Activated naive CD4-positive, alpha-beta T cell treated with anti-CD3 and anti-CD28 coated beads for 36 hours (primary cell): ENCODE measurements at regions not wholly inside any gene's neighbourhood (a gene's known extent, or its start where the extent isn't known, plus 50 kb on each side); places are given as distances from the start of the nearest gene placed in this dataset.
"Not testable (repeated sequence)": the region's sequence is repeated elsewhere in the genome, so short reads cannot be mapped to it uniquely, and the experiment has no call there.

Experiments used
- CTCF ChIA-PET: fragments of 350-600 bp; sonication (Branson Sonifier 250); formaldehyde crosslinking; loops from one replicate; lab custom pipeline; 2021; ENCODE audit warnings: antibody characterized with exemption; lab: Charles Lee
- DNase-seq: peaks from one replicate; pipeline ENCODE4 v3.0.0-alpha.2; 2020
- H3K27ac Mint-ChIP-seq: one replicate; pipeline ENCODE4 v1.8.0; 2021; ENCODE audit warnings: mild to moderate bottlenecking, mixed read lengths
- H3K27me3 Mint-ChIP-seq: one replicate; pipeline ENCODE4 v1.8.0; 2021; ENCODE audit warnings: low read depth, mixed read lengths
- H3K36me3 Mint-ChIP-seq: one replicate; pipeline ENCODE4 v1.8.0; 2021; ENCODE audit warnings: low read depth, mixed read lengths
- H3K4me1 Mint-ChIP-seq: one replicate; pipeline ENCODE4 v1.8.0; 2021; ENCODE audit warnings: low read depth, mixed read lengths
- H3K4me3 Mint-ChIP-seq: one replicate; pipeline ENCODE4 v1.8.0; 2021; ENCODE audit warnings: mild to moderate bottlenecking, moderate library complexity, mixed read lengths
- H3K9me3 Mint-ChIP-seq: one replicate; pipeline ENCODE4 v1.8.0; 2021; ENCODE audit warnings: mixed read lengths
- intact Hi-C: fragments of 100-400 bp; cut with micrococcal nuclease; formaldehyde crosslinking; loops from one replicate; pipeline ENCODE4 v1.15.1; 2023

DNA sequence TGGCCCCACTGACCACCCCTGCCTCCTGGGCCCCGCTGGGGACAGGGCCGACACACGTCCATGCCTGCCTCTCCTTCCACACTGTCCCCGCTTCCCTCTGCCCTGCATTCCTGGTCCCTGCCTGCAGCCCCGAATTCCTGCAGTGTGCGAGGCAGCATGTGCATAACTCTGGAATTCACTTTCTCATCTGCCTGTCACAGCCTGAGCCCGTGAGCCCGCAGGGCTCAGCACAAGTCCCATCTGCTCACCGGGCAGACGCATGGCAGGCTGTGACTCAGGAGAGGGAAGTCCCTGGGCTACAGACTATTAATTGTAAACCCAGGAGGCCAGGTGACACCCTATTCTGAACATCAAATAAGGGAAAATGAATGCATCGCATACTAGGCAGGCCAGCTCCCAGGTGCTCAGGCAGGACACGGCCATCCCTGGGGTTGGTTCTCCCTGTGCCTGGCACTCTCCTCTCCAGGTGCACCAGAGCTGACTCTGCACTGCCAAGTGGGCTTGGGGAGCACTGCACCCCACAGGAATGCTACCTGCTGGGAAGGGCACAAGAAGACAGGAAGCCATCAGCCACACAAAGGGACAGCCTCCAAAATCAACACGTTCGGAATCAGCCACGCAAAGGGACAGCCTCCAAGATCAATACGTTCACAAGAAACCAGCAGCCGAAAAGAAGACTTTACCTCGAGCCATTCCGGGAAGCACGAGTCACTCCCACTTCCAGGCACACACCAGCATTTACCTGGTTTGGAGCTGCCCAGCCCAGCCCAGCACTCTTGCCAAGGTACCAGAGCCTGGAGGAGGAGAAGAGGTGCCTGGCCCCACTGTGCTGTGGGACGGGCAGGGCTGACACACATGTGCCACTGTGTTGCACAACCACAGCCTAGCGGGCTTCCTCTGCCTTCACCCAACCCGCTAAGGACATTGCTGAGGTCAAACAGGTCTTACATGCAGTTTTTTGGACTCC lies 65.9 kb downstream of the DLL1 start:
- CTCF ChIA-PET = no interaction called here
- no peak for DNase-seq
- Mint-ChIP-seq H3K4me3 (no peak overlapping the region), H3K36me3 (no peaks in the 10 kb centered on the region), H3K27ac (no peak overlapping the region), H3K27me3 (no peaks in the 10 kb centered on the region), H3K9me3 (no peaks in the 10 kb centered on the region), H3K4me1 (peaks cover 14% of the 10 kb centered on the region)
- intact Hi-C loops = no loop called here

- H3K27me3 Mint-ChIP-seq = no peaks in the 10 kb centered on the region
- H3K36me3 Mint-ChIP-seq = no peaks in the 10 kb centered on the region
- peaks cover 14% of the 10 kb centered on the region for H3K4me1 Mint-ChIP-seq
- no peak overlapping the region for H3K27ac Mint-ChIP-seq
- H3K9me3 Mint-ChIP-seq = no peaks in the 10 kb centered on the region
- CTCF ChIA-PET = no interaction called here
- no peak overlapping the region for H3K4me3 Mint-ChIP-seq
- intact Hi-C loops = no loop called here
- no peak for DNase-seq
Measured at GRCh38 chr6:170223718-170224693, 66.9 kb downstream of the DLL1 start.

DNA sequence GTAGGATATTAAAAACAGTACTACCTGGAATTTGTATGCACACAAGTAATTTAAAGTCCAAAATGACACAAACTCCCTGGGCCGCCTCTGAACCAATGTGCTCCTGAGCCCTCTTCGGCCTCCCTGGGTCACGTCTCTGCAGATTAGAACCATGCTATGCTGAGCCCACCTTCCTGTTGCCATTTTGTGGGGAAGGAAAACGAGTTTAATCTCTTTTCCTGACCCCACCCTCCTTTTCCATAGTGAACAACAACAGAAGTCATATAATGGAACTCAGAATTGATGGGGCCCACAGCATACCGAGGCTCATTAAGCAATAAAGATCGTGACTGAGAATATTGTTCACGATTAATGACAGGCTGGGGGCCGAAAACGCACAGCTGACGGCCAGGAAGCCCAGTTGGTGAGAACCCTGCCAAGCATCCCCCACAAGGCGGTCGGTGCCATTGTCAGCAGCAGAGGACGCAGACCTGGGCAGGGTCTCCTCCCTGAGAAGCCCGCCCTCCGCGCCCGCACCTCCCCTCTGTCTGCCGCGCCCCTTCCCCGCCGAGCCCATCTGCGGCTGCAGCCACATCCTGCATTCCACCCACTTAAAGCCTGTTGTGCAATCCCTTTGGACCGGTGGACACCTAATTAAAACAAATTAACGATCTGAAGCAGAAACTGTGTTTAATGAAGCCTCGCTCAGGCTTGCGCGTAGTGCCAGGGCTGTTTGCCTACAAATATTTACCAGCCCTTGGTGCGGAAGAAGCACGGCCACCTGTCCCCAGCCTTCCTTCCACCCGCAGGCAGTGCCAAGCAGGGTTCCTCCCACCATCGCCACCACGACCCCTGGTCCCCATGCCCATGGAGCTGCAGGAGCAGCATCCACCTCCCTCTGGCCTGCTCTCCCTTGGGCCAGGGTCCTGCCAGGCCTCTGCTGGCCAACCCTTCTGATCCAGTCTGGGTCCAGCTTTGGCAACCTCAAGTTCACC lies 68.1 kb downstream of the DLL1 start:
- Mint-ChIP-seq H3K27me3 (no peaks in the 10 kb centered on the region), H3K4me3 (no peak overlapping the region), H3K36me3 (no peaks in the 10 kb centered on the region), H3K4me1 (peaks cover 14% of the 10 kb centered on the region), H3K9me3 (no peaks in the 10 kb centered on the region), H3K27ac (no peak overlapping the region)
- CTCF ChIA-PET = no interaction called here
- intact Hi-C loops = no loop called here
- DNase-seq = no peak

DNA sequence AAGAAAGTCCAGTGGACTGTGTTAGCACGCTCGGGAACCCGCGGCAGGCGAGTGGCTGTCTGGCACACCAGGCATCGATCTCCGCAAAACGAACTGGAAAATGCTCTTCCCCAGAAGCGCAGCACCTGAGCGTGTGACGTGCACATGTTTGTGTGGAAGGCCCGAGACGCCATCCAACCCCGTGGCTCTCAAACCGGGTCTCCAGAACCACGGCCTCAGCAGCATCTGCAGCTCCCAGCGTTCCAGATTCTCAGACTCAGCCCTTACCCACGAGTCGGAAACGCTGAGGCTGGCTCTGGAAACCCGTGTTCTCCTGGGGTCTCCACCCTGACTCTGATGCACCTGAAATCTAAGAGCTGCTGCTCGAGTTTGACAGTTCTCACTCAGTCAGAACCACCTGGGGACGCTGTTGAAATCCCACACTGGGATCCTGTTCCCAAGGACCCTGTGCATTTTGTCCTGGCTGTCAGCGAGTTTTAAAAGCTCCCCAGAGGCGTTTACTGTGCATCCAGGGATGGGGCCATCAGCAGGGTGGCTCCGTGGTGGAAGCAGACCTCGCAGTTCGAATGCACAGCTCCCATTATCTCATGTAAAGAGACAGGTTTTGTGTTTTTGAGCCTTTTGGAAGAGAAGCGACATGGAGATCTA lies 69.0 kb downstream of the DLL1 start:
- Mint-ChIP-seq H3K4me1 (peaks cover 14% of the 10 kb centered on the region), H3K4me3 (no peak overlapping the region), H3K9me3 (no peaks in the 10 kb centered on the region), H3K27me3 (no peaks in the 10 kb centered on the region), H3K36me3 (no peaks in the 10 kb centered on the region), H3K27ac (no peak overlapping the region)
- no peak for DNase-seq
- intact Hi-C loops = no loop called here
- CTCF ChIA-PET = no interaction called here

DNA sequence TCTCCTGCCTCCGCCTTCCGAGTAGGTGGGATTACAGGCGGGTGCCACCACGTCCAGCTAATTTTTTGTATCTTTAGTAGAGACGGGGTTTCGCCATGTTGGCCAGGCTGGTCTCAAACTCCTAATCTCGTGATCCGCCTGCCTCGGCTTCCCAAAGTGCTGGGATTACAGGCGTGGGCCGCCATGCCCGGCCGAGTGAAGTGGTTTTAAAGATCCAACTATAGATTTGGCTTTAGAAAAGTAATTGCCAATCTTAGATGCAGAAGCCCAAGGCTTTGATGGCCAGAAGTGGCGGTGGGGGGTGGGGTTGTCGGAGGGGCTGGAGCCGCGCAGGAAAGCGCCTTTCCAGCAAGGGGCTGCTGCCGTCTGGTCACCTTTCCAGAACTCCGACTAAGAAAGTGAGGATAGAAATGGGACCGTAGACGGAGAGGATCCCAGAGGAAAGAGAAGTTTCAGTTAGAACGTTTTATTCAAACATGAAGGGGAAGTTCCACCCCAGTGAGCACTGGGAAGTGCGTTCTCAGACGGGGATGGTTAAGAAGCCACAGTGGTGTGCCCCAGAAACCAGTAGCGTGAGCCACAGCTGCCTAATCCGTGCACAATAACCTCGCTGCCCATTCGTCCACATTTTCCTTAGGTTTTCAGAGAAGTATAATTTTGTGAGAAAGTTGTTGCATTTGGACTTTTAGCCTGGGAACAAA lies 69.7 kb downstream of the DLL1 start:
- intact Hi-C loops = no loop called here
- CTCF ChIA-PET = no interaction called here
- Mint-ChIP-seq H3K36me3 (no peaks in the 10 kb centered on the region), H3K9me3 (no peaks in the 10 kb centered on the region), H3K4me3 (no peak overlapping the region), H3K4me1 (peaks cover 14% of the 10 kb centered on the region), H3K27me3 (no peaks in the 10 kb centered on the region), H3K27ac (no peak overlapping the region)
- DNase-seq = no peak

DNA sequence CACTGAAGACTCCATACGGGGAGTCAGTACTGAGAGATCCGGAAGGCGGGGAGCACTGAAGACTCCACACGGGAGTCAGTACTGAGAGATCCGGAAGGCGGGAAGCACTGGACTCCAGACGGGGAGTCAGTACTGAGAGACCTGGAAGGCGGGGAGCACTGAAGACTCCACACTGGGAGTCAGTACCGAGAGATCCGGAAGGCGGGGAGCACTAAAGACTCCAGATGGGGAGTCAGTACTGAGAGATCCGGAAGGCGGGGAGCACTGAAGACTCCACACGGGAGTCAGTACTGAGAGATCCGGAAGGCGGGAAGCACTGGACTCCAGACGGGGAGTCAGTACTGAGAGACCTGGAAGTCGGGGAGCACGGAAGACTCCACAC lies 77.2 kb downstream of the DLL1 start:
- H3K4me3 Mint-ChIP-seq, intact Hi-C loops, H3K27ac Mint-ChIP-seq, CTCF ChIA-PET, H3K36me3 Mint-ChIP-seq, H3K4me1 Mint-ChIP-seq, H3K9me3 Mint-ChIP-seq, H3K27me3 Mint-ChIP-seq, DNase-seq: not testable (repeated sequence)

GRCh38 chr6:170212956-170213636 lies 77.8 kb downstream of the DLL1 start:
- H3K36me3 Mint-ChIP-seq = no peaks in the 10 kb centered on the region
- no peaks in the 10 kb centered on the region for H3K27me3 Mint-ChIP-seq
- H3K4me1 Mint-ChIP-seq = no peaks in the 10 kb centered on the region
- DNase-seq = no peak
- intact Hi-C loops = no loop called here
- no peak overlapping the region for H3K4me3 Mint-ChIP-seq
- H3K27ac Mint-ChIP-seq = no peak overlapping the region
- no peaks in the 10 kb centered on the region for H3K9me3 Mint-ChIP-seq
- CTCF ChIA-PET = no interaction called here

GRCh38 chr6:170212051-170212756 lies 78.7 kb downstream of the DLL1 start:
- intact Hi-C loops = no loop called here
- DNase-seq = no peak
- CTCF ChIA-PET = no interaction called here
- no peaks in the 10 kb centered on the region for H3K36me3 Mint-ChIP-seq
- no peaks in the 10 kb centered on the region for H3K4me1 Mint-ChIP-seq
- H3K27ac Mint-ChIP-seq = no peak overlapping the region
- H3K4me3 Mint-ChIP-seq = no peak overlapping the region
- no peaks in the 10 kb centered on the region for H3K27me3 Mint-ChIP-seq
- H3K9me3 Mint-ChIP-seq = no peaks in the 10 kb centered on the region

DNA sequence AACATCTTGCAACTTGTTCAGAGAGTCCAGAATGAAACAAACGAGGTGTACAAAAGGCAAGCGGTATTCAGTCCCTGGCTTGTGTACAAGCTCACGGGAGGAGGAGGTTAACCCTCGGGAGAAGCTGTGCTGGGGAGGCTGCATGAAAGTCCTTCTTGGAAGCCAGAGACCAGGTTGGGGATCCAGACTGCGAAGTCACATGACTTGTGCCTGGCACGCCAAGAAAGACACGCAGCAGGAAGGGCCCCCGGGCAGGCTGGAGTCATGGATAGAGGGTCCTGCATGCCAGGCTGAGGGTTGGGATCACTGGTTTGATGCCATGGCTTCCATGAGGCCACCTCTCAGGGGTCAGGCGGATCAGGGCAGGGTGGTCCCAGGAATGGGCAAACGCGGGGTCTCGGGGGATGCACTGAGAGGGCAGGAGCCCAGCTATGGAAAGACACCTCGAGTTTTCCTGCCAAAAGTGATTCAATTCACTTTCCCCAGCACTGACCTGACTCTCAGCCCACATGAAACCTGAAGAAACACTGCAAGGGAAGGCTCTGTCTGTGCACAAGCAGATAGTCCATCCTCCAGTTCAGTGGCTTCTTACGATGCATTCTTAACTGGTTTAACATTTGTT lies 79.4 kb downstream of the DLL1 start:
- H3K27me3 Mint-ChIP-seq = no peaks in the 10 kb centered on the region
- no peak for DNase-seq
- no peaks in the 10 kb centered on the region for H3K36me3 Mint-ChIP-seq
- H3K27ac Mint-ChIP-seq = no peak overlapping the region
- no peaks in the 10 kb centered on the region for H3K9me3 Mint-ChIP-seq
- H3K4me3 Mint-ChIP-seq = no peak overlapping the region
- CTCF ChIA-PET = no interaction called here
- intact Hi-C loops = no loop called here
- no peaks in the 10 kb centered on the region for H3K4me1 Mint-ChIP-seq
